Skeletal muscle tissue (tissue), 4 donors: ENCODE measurements at regions not wholly inside any gene's neighbourhood (a gene's known extent, or its start where the extent isn't known, plus 50 kb on each side); places are given as distances from the start of the nearest gene placed in this dataset. TPM values are rescaled to one million over a fixed set of nuclear protein-coding genes. Genes with fewer than 3 reads are reported as not detected.
"Not testable (repeated sequence)": the region's sequence is repeated elsewhere in the genome, so short reads cannot be mapped to it uniquely, and the experiment has no call there.

Experiments
- H3K27ac ChIP-seq: one replicate; pipeline ENCODE4 v1.7.0; 2013; ENCODE audit warnings: mild to moderate bottlenecking, low read depth, low read length, inconsistent platforms
- H3K27me3 ChIP-seq, 3 donors: one replicate each; pipeline ENCODE4 v1.7.0; 2013; ENCODE audit warnings: low read length in 3 of 3; ENCODE audit not compliant: control insufficient read depth in 3 of 3, insufficient read depth in 3 of 3
- H3K36me3 ChIP-seq, 3 donors: one replicate each; pipeline ENCODE4 v1.7.0; 2013; ENCODE audit warnings: low read length in 3 of 3; ENCODE audit not compliant: control insufficient read depth in 3 of 3, insufficient read depth in 3 of 3
- H3K4me1 ChIP-seq, 3 donors: one replicate each; pipeline ENCODE4 v1.7.0; 2013; ENCODE audit warnings: low read length in 3 of 3, mild to moderate bottlenecking in 3 of 3; ENCODE audit not compliant: control insufficient read depth in 3 of 3, insufficient read depth in 3 of 3
- H3K4me3 ChIP-seq, 3 donors: one replicate each; pipeline ENCODE4 v1.7.0; 2013; ENCODE audit warnings: low read length in 3 of 3
- H3K9ac ChIP-seq, 3 donors: one replicate each; pipeline ENCODE4 v1.7.0; 2013; ENCODE audit warnings: low read length in 3 of 3, mild to moderate bottlenecking in 3 of 3, moderate library complexity in 2 of 3, low read depth in 1 of 3
- H3K9me3 ChIP-seq, 3 donors: one replicate each; pipeline ENCODE4 v1.7.0; 2013; ENCODE audit warnings: low read length in 3 of 3; ENCODE audit not compliant: control insufficient read depth in 3 of 3
- small RNA-seq: library from RNA; depleted of rRNA; stranded (forward); fragments of <200 nt; gene quantifications from one replicate; pipeline ENCODE3, GENCODE V24; 2014
- donor health status: Osteomylitis.

DNA sequence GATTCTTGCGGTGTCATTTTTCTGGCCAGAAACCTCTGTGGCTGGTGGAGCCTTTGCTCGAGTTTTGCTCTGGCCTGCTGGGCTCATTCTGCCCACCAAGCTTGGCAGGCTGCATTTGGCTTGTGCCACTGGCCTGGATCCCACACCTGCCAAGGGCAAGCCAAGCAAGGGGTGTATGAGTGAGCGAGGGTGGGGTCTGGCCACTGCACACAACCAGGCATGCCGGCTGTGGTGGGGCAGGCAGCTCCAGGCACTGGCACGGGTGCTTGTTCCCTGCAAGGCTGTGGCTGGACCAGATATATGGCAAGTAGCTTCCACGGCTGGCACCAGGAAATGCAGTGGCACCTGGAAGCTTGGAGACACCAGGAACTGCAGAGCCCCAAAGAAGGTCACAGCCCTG, 68.6 kb upstream of the PPP3CA start:
- Histone ChIP-seq H3K4me3 (no peak overlapping the region), H3K4me1 (peaks cover 0 to 5% (median 5%) of the 10 kb centered on the region in 3 donors), H3K9ac (no peak overlapping the region), H3K27me3 (no peaks in the 10 kb centered on the region), H3K27ac (no peak overlapping the region), H3K36me3 (no peaks in the 10 kb centered on the region), H3K9me3 (no peaks in the 10 kb centered on the region)

- peaks cover 0 to 5% (median 5%) of the 10 kb centered on the region in 3 donors for H3K4me1 ChIP-seq
- no peaks in the 10 kb centered on the region for H3K9me3 ChIP-seq
- no peak overlapping the region for H3K4me3 ChIP-seq
- H3K36me3 ChIP-seq: no peaks in the 10 kb centered on the region
- no peaks in the 10 kb centered on the region for H3K27me3 ChIP-seq
- no peak overlapping the region for H3K9ac ChIP-seq
- H3K27ac ChIP-seq: no peak overlapping the region
These were observed 67.2 kb upstream of the PPP3CA start for GRCh38 chr4:101414496-101414895.

- H3K9me3 ChIP-seq: no peaks in the 10 kb centered on the region
- no peaks in the 10 kb centered on the region for H3K27me3 ChIP-seq
- H3K4me1 ChIP-seq: peaks cover 0 to 5% (median 5%) of the 10 kb centered on the region in 3 donors
- no peak overlapping the region for H3K4me3 ChIP-seq
- no peak overlapping the region for H3K27ac ChIP-seq
- no peaks in the 10 kb centered on the region for H3K36me3 ChIP-seq
- no peak overlapping the region for H3K9ac ChIP-seq
These were observed 64.6 kb upstream of the PPP3CA start for GRCh38 chr4:101411926-101412325.

DNA sequence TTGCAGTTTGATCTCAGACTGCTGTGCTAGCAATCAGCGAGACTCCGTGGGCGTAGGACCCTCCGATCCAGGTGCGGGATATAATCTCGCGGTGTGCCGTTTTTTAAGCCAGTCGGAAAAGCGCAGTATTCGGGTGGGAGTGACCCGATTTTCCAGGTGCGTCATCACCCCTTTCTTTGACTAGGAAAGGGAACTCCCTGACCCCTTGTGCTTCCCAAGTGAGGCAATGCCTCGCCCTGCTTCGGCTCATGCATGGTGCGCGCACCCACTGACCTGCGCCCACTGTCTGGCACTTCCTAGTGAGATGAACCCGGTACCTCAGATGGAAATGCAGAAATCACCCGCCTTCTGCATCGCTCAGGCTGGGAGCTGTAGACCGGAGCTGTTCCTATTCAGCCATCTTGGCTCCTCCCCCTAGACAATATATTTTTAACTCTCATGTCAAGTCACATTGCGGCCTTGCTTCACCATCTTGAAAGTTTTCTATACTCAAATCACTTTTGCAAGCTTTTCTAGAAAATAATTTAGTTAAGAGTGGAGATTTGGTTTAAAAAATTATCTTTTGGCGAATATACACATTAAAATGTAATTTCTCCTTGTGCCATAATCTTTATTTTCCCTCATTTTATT, 64.1 kb upstream of the PPP3CA start:
- H3K4me1 ChIP-seq, H3K9me3 ChIP-seq, H3K36me3 ChIP-seq, H3K27ac ChIP-seq, H3K4me3 ChIP-seq, H3K27me3 ChIP-seq, H3K9ac ChIP-seq: not testable (repeated sequence)

- H3K4me3 ChIP-seq: no peak overlapping the region
- H3K27ac ChIP-seq: no peak overlapping the region
- H3K4me1 ChIP-seq: no peaks in the 10 kb centered on the region
- H3K27me3 ChIP-seq: no peaks in the 10 kb centered on the region
- H3K36me3 ChIP-seq: no peaks in the 10 kb centered on the region
- H3K9me3 ChIP-seq: no peaks in the 10 kb centered on the region
- H3K9ac ChIP-seq: no peak overlapping the region
These were observed 52.8 kb upstream of the PPP3CA start for GRCh38 chr4:101400096-101400495.

GRCh38 chr4:101398807-101399206, 51.5 kb upstream of the PPP3CA start:
- H3K4me3 ChIP-seq: no peak overlapping the region
- H3K9ac ChIP-seq: no peak overlapping the region
- H3K27ac ChIP-seq: no peak overlapping the region
- H3K27me3 ChIP-seq: no peaks in the 10 kb centered on the region
- H3K4me1 ChIP-seq: no peaks in the 10 kb centered on the region
- no peaks in the 10 kb centered on the region for H3K36me3 ChIP-seq
- no peaks in the 10 kb centered on the region for H3K9me3 ChIP-seq

Small RNAs in the stretch of these regions (small RNA-seq; reads per million reads assigned to genes)
- not detected for gene RNU6-462P
